Body of pancreas (tissue), 4 donors: ENCODE measurements at regions not wholly inside any gene's neighbourhood (a gene's known extent, or its start where the extent isn't known, plus 50 kb on each side); places are given as distances from the start of the nearest gene placed in this dataset.

Source experiments
- ATAC-seq: fragments of 150-250 bp; one replicate; pipeline ENCODE4 v1.9.1; 2016
- DNase-seq, 4 donors: peaks; one replicate each; pipeline ENCODE4 v3.0.0-alpha.2; 2019
- H3K27ac ChIP-seq, 4 donors: fragments of 200-600 bp; sonication (generic); 1 replicate in 3 of 4; 2 replicates in 1 of 4; pipeline versions ENCODE4 v1.5.1 to v1.6.1; 2016 to 2019; ENCODE audit warnings: mild to moderate bottlenecking in 1 of 4, mixed read lengths in 1 of 4, moderate library complexity in 1 of 4
- H3K27me3 ChIP-seq, 2 donors: fragments of 200-600 bp; sonication (generic); one replicate each; pipeline ENCODE4 v1.6.0; 2016; ENCODE audit warnings: mild to moderate bottlenecking in 1 of 2
- H3K36me3 ChIP-seq, 2 donors: fragments of 200-600 bp; sonication (generic); replicated peaks in 1 of 2; 2 replicates each; pipeline ENCODE4 v1.5.1; 2016; ENCODE audit warnings: low read depth in 2 of 2; ENCODE audit not compliant: insufficient read depth in 1 of 2
- H3K4me1 ChIP-seq: fragments of 200-600 bp; sonication (generic); one replicate; pipeline ENCODE4 v1.6.0; 2016
- H3K4me3 ChIP-seq, 2 donors: fragments of 200-600 bp; sonication (generic); 1 replicate in 1 of 2; 2 replicates in 1 of 2; pipeline ENCODE4 v1.5.1; 2016 to 2019
- H3K9me3 ChIP-seq, 3 donors: fragments of 200-600 bp; sonication (generic); 1 replicate in 2 of 3; 2 replicates in 1 of 3; pipeline ENCODE4 v1.5.1; 2016
- POLR2A ChIP-seq, 3 donors: fragments of 450-650 bp; IDR thresholded peaks; one replicate each; pipeline ENCODE4 v1.6.1; 2016; ENCODE audit warnings: antibody characterized with exemption in 3 of 3, mild to moderate bottlenecking in 2 of 3
- WGBS, 2 donors: methylation state at CpG; one replicate each; pipeline ENCODE4 v1.1.5; 2017; 5-methylcytosine and 5-hydroxymethylcytosine counted together
- intact Hi-C: fragments of 100-400 bp; cut with DNase I; formaldehyde crosslinking; loops from one replicate; pipeline ENCODE4 v1.15.1; 2023
- TF ChIP-seq, protein P1 (sequence below), 7 experiments: fragments of 450-650 bp in 4 of 7; fragments of 200-600 bp in 3 of 7; sonication (generic) in 3 of 7; IDR thresholded peaks; one replicate each; pipeline ENCODE4 v1.5.1; 2016 to 2019; ENCODE audit warnings: antibody characterized with exemption in 7 of 7

DNA sequence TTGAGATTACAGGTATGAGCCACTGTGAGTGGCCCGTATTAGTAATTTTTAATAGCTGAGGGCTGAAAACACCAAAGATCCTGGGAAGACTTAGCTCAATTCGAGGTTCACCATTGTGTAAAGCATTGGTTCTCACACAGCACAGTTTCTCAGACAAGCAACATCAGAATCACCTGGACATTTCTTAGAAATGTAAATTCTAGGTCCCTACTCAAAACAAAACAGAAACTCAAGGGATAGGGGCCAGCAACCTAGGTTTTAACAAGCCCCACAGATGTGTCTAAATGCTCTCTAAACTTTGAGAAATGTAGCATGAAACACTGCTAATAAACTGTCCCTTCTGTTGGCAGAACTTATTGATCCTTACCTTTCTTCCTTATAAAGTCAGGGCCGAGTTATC lies 681.2 kb downstream of the RNF144A start:
- Histone ChIP-seq H3K4me3 (no peak overlapping the region), H3K9me3 (no peaks in the 10 kb centered on the region), H3K27ac (no peak overlapping the region), H3K4me1 (no peaks in the 10 kb centered on the region), H3K27me3 (no peaks in the 10 kb centered on the region), H3K36me3 (no peaks in the 10 kb centered on the region)
- intact Hi-C loops: no loop called here
- TF ChIP-seq, protein P1, sequence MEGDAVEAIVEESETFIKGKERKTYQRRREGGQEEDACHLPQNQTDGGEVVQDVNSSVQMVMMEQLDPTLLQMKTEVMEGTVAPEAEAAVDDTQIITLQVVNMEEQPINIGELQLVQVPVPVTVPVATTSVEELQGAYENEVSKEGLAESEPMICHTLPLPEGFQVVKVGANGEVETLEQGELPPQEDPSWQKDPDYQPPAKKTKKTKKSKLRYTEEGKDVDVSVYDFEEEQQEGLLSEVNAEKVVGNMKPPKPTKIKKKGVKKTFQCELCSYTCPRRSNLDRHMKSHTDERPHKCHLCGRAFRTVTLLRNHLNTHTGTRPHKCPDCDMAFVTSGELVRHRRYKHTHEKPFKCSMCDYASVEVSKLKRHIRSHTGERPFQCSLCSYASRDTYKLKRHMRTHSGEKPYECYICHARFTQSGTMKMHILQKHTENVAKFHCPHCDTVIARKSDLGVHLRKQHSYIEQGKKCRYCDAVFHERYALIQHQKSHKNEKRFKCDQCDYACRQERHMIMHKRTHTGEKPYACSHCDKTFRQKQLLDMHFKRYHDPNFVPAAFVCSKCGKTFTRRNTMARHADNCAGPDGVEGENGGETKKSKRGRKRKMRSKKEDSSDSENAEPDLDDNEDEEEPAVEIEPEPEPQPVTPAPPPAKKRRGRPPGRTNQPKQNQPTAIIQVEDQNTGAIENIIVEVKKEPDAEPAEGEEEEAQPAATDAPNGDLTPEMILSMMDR (IDR thresholded peaks at IDR 0.05): no peak
- TF ChIP-seq POLR2A (IDR thresholded peaks at IDR 0.05): no peak
- DNase-seq (no peak), ATAC-seq (no peak)
- WGBS, 2 donors: 74 to 78% methylated on average over 3 of the region's 3 CpGs

DNA sequence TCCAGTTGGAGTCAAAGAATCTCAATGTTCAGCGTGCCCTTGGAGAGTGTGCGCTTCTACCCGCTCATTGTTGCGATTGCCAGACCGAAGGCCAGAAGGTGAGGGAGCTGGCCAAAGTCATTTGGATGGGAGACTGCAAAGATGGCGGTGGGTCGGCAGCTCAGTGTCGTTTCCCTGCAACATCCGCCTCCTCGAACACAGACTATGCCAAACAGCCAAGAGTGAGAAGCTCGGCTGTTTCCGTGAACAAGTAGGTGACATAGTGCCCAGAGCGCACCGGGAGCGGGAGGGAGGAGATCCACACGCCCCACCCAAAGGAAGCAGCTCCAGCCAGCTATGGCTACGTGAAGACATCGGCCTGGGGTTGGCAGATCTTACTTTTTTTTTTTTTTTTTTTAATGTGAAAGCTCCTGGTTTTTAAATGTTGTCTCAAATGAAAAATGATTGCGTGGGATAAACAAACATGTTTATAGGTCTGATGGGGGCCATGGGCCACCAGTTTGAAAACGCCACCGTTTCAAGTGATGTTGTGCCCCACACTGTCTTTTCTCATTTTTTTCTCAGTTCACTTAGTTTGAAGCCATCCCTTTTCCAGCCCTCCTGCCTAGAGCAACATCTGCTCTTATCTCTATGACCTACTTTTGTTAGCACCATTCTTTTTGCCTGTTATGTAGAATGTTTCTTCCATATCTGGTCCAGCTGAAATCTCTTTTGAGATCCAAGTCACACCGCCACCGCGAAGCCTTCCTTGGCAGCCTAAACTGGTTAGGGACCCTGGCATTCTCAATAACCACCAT lies 682.4 kb downstream of the RNF144A start:
- intact Hi-C loops: no loop called here
- TF ChIP-seq POLR2A (IDR thresholded peaks at IDR 0.05): no peak
- TF ChIP-seq, protein P1 (IDR thresholded peaks at IDR 0.05): no peak
- H3K27me3 ChIP-seq: no peaks in the 10 kb centered on the region
- H3K4me1 ChIP-seq: no peaks in the 10 kb centered on the region
- no peak overlapping the region for H3K27ac ChIP-seq
- DNase-seq (no peak), ATAC-seq (no peak)
- no peaks in the 10 kb centered on the region for H3K9me3 ChIP-seq
- 88 to 92% methylated on average over 22 to 23 of the region's 24 CpGs for WGBS, 2 donors
- no peaks in the 10 kb centered on the region for H3K36me3 ChIP-seq
- no peak overlapping the region for H3K4me3 ChIP-seq

DNA sequence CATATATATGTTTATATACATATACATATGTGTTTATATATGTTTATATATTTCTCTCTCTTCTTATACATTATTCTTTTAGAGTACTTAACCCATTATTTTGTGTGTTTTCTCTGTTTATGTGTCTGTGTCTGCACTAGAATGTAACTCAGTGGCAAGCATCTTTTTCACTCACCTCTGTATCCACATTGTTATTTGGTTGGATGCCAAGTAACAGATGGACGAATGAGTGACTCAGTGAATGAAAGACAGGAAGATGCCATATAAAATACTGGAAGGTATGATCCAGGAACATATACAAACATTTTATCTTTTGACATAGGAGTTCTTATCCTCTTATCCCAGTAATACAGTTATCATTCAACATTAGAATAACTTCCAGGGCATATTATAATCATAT lies 684.8 kb downstream of the RNF144A start:
- no peak overlapping the region for H3K27ac ChIP-seq
- no peak overlapping the region for H3K4me3 ChIP-seq
- no peak for TF ChIP-seq POLR2A (IDR thresholded peaks at IDR 0.05)
- TF ChIP-seq, protein P1 (IDR thresholded peaks at IDR 0.05): no peak
- intact Hi-C loops: no loop called here
- no peaks in the 10 kb centered on the region for H3K9me3 ChIP-seq
- H3K4me1 ChIP-seq: no peaks in the 10 kb centered on the region
- 47 to 53% methylated on average over 1 of the region's 1 CpG for WGBS, 2 donors
- no peaks in the 10 kb centered on the region for H3K27me3 ChIP-seq
- no peaks in the 10 kb centered on the region for H3K36me3 ChIP-seq
- ATAC-seq (no peak), DNase-seq (no peak)

DNA sequence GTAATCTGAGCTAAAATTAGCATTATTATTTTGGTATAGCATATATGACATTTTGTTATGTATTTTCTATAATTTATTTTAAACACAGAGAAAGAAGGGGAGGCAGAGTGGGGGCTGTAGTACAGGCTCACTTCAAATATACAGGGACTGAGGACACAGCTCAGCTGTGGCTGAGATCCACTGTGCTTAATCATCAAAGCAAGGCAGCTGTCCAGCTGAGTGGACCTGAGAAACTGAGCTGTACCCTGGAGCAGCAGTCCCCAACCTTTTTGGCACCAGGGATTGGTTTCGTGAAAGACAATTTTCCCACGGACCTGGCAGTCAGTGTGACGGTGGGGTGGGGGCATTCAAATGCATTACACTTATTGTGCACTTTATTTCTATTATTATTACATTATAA lies 687.2 kb downstream of the RNF144A start:
- H3K36me3 ChIP-seq: no peaks in the 10 kb centered on the region
- 66 to 78% methylated on average over 3 of the region's 3 CpGs for WGBS, 2 donors
- TF ChIP-seq, protein P1 (IDR thresholded peaks at IDR 0.05): no peak
- no peak for TF ChIP-seq POLR2A (IDR thresholded peaks at IDR 0.05)
- no peak overlapping the region for H3K27ac ChIP-seq
- intact Hi-C loops: no loop called here
- H3K4me3 ChIP-seq: no peak overlapping the region
- H3K9me3 ChIP-seq: no peaks in the 10 kb centered on the region
- ATAC-seq (no peak), DNase-seq (no peak)
- no peaks in the 10 kb centered on the region for H3K4me1 ChIP-seq
- no peaks in the 10 kb centered on the region for H3K27me3 ChIP-seq
